Liver (tissue), 8 donors: ENCODE measurements at regions not wholly inside any gene's neighbourhood (a gene's known extent, or its start where the extent isn't known, plus 50 kb on each side); places are given as distances from the start of the nearest gene placed in this dataset.

ENCODE experiments used
- DNase-seq: peaks from one replicate; pipeline ENCODE4 v3.0.0-alpha.2; 2017; ENCODE audit warnings: low spot score
- H3K27ac ChIP-seq, 2 donors: one replicate each; pipeline ENCODE4 v1.7.0; 2013; ENCODE audit warnings: inconsistent platforms in 2 of 2, low read length in 2 of 2, control low read depth in 1 of 2, low read depth in 1 of 2, mild to moderate bottlenecking in 1 of 2
- H3K27me3 ChIP-seq, 4 donors: one replicate each; pipeline versions ENCODE4 v1.6.1 to v1.7.0; 2013; ENCODE audit warnings: low read length in 3 of 4, inconsistent platforms in 1 of 4, mild to moderate bottlenecking in 1 of 4, moderate library complexity in 1 of 4; ENCODE audit not compliant: control insufficient read depth in 4 of 4, insufficient read depth in 4 of 4
- H3K36me3 ChIP-seq, 4 donors: one replicate each; pipeline versions ENCODE4 v1.6.1 to v1.7.0; 2013; ENCODE audit warnings: low read length in 3 of 4, mild to moderate bottlenecking in 3 of 4, low read depth in 1 of 4, moderate library complexity in 1 of 4; ENCODE audit not compliant: control insufficient read depth in 4 of 4, insufficient read depth in 3 of 4
- H3K4me1 ChIP-seq, 4 donors: one replicate each; pipeline versions ENCODE4 v1.6.1 to v1.7.0; 2013; ENCODE audit warnings: low read length in 3 of 4, mild to moderate bottlenecking in 3 of 4, moderate library complexity in 1 of 4; ENCODE audit not compliant: control insufficient read depth in 4 of 4, insufficient read depth in 4 of 4
- H3K4me3 ChIP-seq, 3 donors: one replicate each; pipeline versions ENCODE4 v1.6.1 to v1.7.0; 2013; ENCODE audit warnings: low read length in 3 of 3, control low read depth in 1 of 3, low read depth in 1 of 3, mild to moderate bottlenecking in 1 of 3
- H3K9ac ChIP-seq, 2 donors: one replicate each; pipeline ENCODE4 v1.7.0; 2013; ENCODE audit warnings: low read length in 2 of 2, mild to moderate bottlenecking in 2 of 2, moderate library complexity in 2 of 2, control low read depth in 1 of 2, low read depth in 1 of 2
- H3K9me3 ChIP-seq, 4 donors: one replicate each; pipeline versions ENCODE4 v1.6.1 to v1.7.0; 2013; ENCODE audit warnings: low read length in 3 of 4; ENCODE audit not compliant: control insufficient read depth in 4 of 4
- EGR1 ChIP-seq, 2 donors: IDR thresholded peaks; 2 replicates each; pipeline ENCODE4 v1.6.1; 2016 to 2018; ENCODE audit warnings: antibody characterized with exemption in 2 of 2, low read depth in 2 of 2
- FOXA2 ChIP-seq: IDR thresholded peaks from 2 replicates; pipeline ENCODE4 v1.6.1; 2016; ENCODE audit warnings: antibody characterized with exemption
- GABPA ChIP-seq, 2 donors: IDR thresholded peaks in 1 of 2; conservative IDR thresholded peaks in 1 of 2; 2 replicates each; pipeline ENCODE4 v1.6.1; 2016; ENCODE audit warnings: antibody characterized with exemption in 2 of 2, mild to moderate bottlenecking in 1 of 2, moderate library complexity in 1 of 2
- HNF4G ChIP-seq: IDR thresholded peaks from 2 replicates; pipeline ENCODE4 v1.6.1; 2016; ENCODE audit warnings: antibody characterized with exemption
- JUND ChIP-seq, 2 donors: IDR thresholded peaks; 2 replicates each; pipeline ENCODE4 v1.6.1; 2016; ENCODE audit warnings: antibody characterized with exemption in 2 of 2
- MAX ChIP-seq: IDR thresholded peaks from 2 replicates; pipeline ENCODE4 v1.6.1; 2016; ENCODE audit warnings: antibody characterized with exemption
- NR2F2 ChIP-seq: IDR thresholded peaks from 2 replicates; pipeline ENCODE4 v1.6.1; 2016; ENCODE audit warnings: antibody characterized with exemption
- RAD21 ChIP-seq, 2 donors: IDR thresholded peaks; 2 replicates each; pipeline ENCODE4 v1.6.1; 2016; ENCODE audit warnings: antibody characterized with exemption in 2 of 2, mild to moderate bottlenecking in 2 of 2
- TAF1 ChIP-seq: conservative IDR thresholded peaks from 2 replicates; pipeline ENCODE4 v1.6.1; 2016; ENCODE audit warnings: antibody characterized with exemption, mild to moderate bottlenecking
- YY1 ChIP-seq: IDR thresholded peaks from 2 replicates; pipeline ENCODE4 v1.6.1; 2016; ENCODE audit warnings: antibody characterized with exemption, mild to moderate bottlenecking
- ZBTB33 ChIP-seq: IDR thresholded peaks from 2 replicates; pipeline ENCODE4 v1.6.1; 2016; ENCODE audit warnings: antibody characterized with exemption
- WGBS: extraction: QIAGEN DNeasy Blood & Tissue Kit; methylation state at CpG from one replicate; pipeline ENCODE4 v1.1.7; 2013; 5-methylcytosine and 5-hydroxymethylcytosine counted together
- TF ChIP-seq, protein P1 (sequence below): IDR thresholded peaks from 2 replicates; pipeline ENCODE4 v1.6.1; 2016; ENCODE audit warnings: antibody characterized with exemption, mild to moderate bottlenecking
- TF ChIP-seq, protein P2 (sequence below): fragments of 150-350 bp; IDR thresholded peaks from 2 replicates; pipeline ENCODE4 v1.5.1; 2017; ENCODE audit warnings: improper control_type of control experiment, low read depth, low read length; ENCODE audit not compliant: missing input control
- donor health status: healthy.
- donor health status: healthy.
- donor health status: healthy.
- donor health status: healthy.
- donor health status: healthy.

- Histone ChIP-seq H3K27ac (no peak overlapping the region), H3K27me3 (no peaks in the 10 kb centered on the region), H3K36me3 (no peaks in the 10 kb centered on the region), H3K9ac (no peak overlapping the region), H3K4me3 (no peak overlapping the region), H3K4me1 (no peaks in the 10 kb centered on the region), H3K9me3 (no peaks in the 10 kb centered on the region)
- 71% methylated on average over 4 of the region's 4 CpGs for WGBS
- TF ChIP-seq JUND (IDR thresholded peaks at IDR 0.05) (no peak), RAD21 (IDR thresholded peaks at IDR 0.05) (no peak), GABPA (IDR thresholded peaks at IDR 0.05 in 1 of 2, conservative IDR thresholded peaks at IDR 0.05 in 1 of 2) (no peak), TAF1 (no peak), YY1 (no peak), FOXA2 (no peak), ZBTB33 (no peak), EGR1 (IDR thresholded peaks at IDR 0.05; ENCODE audit: low read depth in 2 of 2) (no peak), HNF4G (no peak)
- TF ChIP-seq, protein P1, sequence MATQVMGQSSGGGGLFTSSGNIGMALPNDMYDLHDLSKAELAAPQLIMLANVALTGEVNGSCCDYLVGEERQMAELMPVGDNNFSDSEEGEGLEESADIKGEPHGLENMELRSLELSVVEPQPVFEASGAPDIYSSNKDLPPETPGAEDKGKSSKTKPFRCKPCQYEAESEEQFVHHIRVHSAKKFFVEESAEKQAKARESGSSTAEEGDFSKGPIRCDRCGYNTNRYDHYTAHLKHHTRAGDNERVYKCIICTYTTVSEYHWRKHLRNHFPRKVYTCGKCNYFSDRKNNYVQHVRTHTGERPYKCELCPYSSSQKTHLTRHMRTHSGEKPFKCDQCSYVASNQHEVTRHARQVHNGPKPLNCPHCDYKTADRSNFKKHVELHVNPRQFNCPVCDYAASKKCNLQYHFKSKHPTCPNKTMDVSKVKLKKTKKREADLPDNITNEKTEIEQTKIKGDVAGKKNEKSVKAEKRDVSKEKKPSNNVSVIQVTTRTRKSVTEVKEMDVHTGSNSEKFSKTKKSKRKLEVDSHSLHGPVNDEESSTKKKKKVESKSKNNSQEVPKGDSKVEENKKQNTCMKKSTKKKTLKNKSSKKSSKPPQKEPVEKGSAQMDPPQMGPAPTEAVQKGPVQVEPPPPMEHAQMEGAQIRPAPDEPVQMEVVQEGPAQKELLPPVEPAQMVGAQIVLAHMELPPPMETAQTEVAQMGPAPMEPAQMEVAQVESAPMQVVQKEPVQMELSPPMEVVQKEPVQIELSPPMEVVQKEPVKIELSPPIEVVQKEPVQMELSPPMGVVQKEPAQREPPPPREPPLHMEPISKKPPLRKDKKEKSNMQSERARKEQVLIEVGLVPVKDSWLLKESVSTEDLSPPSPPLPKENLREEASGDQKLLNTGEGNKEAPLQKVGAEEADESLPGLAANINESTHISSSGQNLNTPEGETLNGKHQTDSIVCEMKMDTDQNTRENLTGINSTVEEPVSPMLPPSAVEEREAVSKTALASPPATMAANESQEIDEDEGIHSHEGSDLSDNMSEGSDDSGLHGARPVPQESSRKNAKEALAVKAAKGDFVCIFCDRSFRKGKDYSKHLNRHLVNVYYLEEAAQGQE, result no peak
- TF ChIP-seq, protein P2, sequence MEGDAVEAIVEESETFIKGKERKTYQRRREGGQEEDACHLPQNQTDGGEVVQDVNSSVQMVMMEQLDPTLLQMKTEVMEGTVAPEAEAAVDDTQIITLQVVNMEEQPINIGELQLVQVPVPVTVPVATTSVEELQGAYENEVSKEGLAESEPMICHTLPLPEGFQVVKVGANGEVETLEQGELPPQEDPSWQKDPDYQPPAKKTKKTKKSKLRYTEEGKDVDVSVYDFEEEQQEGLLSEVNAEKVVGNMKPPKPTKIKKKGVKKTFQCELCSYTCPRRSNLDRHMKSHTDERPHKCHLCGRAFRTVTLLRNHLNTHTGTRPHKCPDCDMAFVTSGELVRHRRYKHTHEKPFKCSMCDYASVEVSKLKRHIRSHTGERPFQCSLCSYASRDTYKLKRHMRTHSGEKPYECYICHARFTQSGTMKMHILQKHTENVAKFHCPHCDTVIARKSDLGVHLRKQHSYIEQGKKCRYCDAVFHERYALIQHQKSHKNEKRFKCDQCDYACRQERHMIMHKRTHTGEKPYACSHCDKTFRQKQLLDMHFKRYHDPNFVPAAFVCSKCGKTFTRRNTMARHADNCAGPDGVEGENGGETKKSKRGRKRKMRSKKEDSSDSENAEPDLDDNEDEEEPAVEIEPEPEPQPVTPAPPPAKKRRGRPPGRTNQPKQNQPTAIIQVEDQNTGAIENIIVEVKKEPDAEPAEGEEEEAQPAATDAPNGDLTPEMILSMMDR, result no peak
- DNase-seq, result no peak
These were observed 364.3 kb upstream of the TMEM229A start for GRCh38 chr7:124397134-124397533.

DNA sequence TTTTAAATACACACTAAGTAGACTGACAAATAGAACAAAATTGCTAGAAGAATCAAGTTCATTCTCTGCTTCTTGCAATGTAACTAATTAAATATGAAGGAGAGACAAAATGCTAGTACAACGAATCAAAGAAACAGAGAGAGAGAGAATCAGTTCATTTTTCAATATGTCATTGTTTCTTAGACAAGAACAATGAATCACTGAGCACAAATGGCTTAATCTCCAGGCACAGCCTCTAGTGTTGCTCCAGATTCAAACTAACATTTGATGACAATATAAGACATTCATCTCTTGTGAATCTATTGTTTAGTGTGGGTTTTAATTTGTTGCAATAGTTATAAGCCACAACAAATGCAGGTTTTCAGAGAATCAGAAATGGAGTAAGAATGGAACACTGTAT lies 357.4 kb upstream of the TMEM229A start:
- Histone ChIP-seq H3K4me3 (no peak overlapping the region), H3K27ac (no peak overlapping the region), H3K4me1 (no peaks in the 10 kb centered on the region), H3K9ac (no peak overlapping the region), H3K36me3 (no peaks in the 10 kb centered on the region), H3K27me3 (no peaks in the 10 kb centered on the region), H3K9me3 (no peaks in the 10 kb centered on the region)
- no peak for DNase-seq
- TF ChIP-seq TAF1, result no peak
- 50% methylated on average over 1 of the region's 1 CpG for WGBS

- H3K9me3 ChIP-seq, result no peaks in the 10 kb centered on the region
- WGBS, result 56% methylated on average over 1 of the region's 1 CpG
- no peaks in the 10 kb centered on the region for H3K4me1 ChIP-seq
- H3K9ac ChIP-seq, result no peak overlapping the region
- no peaks in the 10 kb centered on the region for H3K27me3 ChIP-seq
- no peak overlapping the region for H3K27ac ChIP-seq
- H3K4me3 ChIP-seq, result no peak overlapping the region
- no peaks in the 10 kb centered on the region for H3K36me3 ChIP-seq
- DNase-seq, result no peak
- no peak for TF ChIP-seq ZBTB33
- TF ChIP-seq, protein P2, result no peak
- no peak for TF ChIP-seq MAX
- no peak for TF ChIP-seq HNF4G
- no peak for TF ChIP-seq RAD21 (IDR thresholded peaks at IDR 0.05)
- TF ChIP-seq YY1, result no peak
- TF ChIP-seq TAF1, result no peak
- no peak for TF ChIP-seq NR2F2
- no peak for TF ChIP-seq GABPA (IDR thresholded peaks at IDR 0.05 in 1 of 2, conservative IDR thresholded peaks at IDR 0.05 in 1 of 2)
These were observed 355.9 kb upstream of the TMEM229A start for GRCh38 chr7:124388751-124389150.
